NT2/D1 (cell line): ENCODE measurements at regions not wholly inside any gene's neighbourhood (a gene's known extent, or its start where the extent isn't known, plus 50 kb on each side); places are given as distances from the start of the nearest gene placed in this dataset.

Experiments used
- SUZ12 ChIP-seq: IDR thresholded peaks from 2 replicates; pipeline ENCODE4 v1.6.1; 2011; ENCODE audit not compliant: insufficient read length, insufficient read depth; ENCODE audit errors: extremely low read depth
- YY1 ChIP-seq: IDR thresholded peaks from 2 replicates; pipeline ENCODE4 v1.6.1; 2011; ENCODE audit not compliant: insufficient read length, insufficient read depth
- ZNF274 ChIP-seq: IDR thresholded peaks from 2 replicates; pipeline ENCODE4 v1.6.1; 2011; ENCODE audit warnings: mild to moderate bottlenecking, low read depth, low read length

DNA sequence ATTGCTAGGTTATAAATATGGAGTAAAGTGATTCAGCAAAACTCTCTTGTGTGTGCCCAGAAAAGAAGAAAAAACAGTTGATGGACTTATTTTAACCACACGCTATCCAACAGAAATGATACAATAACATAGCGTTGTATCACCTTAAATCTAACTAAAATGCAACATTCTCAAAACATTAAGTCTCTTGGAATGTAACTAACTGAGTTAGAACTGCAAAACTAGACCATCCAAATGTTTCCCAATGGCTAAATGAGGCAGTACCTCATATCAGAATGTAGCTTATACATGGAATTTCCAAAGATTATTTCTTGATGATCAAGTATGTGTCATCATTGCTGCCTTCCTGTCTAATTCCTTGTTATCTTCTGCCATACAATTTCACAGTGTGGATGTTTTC, 187.9 kb downstream of the CNTN3 start:
- TF ChIP-seq ZNF274: no peak
- TF ChIP-seq YY1: no peak
- no peak for TF ChIP-seq SUZ12
